ENCODE measurements at regions not wholly inside any gene's neighbourhood (a gene's known extent, or its start where the extent isn't known, plus 50 kb on each side); places are given as distances from the start of the nearest gene placed in this dataset.

DNA sequence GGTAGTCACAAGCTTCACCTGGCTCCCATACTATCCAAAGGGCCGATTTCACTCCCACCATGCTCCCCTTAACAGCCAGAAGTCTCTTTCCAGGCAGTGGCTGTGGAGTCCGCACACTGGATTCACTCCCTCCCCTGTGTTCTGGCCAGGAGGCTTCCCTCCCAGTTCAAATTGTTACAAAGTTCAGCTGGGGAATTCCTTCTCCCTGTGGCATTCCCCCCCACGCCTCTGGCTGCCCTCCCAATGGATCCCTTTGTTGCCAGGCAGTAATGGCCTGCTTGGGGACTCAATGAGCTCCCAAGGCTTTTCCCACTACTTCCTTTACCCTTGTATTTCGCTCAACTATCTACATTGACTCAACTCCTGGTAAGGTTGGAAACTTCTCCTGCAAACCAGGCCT lies 1921.4 kb upstream of the PCDH20 start (continued):
- TF ChIP-seq, protein P1, sequence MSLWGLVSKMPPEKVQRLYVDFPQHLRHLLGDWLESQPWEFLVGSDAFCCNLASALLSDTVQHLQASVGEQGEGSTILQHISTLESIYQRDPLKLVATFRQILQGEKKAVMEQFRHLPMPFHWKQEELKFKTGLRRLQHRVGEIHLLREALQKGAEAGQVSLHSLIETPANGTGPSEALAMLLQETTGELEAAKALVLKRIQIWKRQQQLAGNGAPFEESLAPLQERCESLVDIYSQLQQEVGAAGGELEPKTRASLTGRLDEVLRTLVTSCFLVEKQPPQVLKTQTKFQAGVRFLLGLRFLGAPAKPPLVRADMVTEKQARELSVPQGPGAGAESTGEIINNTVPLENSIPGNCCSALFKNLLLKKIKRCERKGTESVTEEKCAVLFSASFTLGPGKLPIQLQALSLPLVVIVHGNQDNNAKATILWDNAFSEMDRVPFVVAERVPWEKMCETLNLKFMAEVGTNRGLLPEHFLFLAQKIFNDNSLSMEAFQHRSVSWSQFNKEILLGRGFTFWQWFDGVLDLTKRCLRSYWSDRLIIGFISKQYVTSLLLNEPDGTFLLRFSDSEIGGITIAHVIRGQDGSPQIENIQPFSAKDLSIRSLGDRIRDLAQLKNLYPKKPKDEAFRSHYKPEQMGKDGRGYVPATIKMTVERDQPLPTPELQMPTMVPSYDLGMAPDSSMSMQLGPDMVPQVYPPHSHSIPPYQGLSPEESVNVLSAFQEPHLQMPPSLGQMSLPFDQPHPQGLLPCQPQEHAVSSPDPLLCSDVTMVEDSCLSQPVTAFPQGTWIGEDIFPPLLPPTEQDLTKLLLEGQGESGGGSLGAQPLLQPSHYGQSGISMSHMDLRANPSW (CRISPR knock-in tag; conservative IDR thresholded peaks at IDR 0.05; ENCODE audit: low read depth): no peak
- TF ChIP-seq ZNF232 (CRISPR knock-in tag; IDR thresholded peaks at IDR 0.05) (no peak), EMX1 (CRISPR knock-in tag; IDR thresholded peaks at IDR 0.05) (no peak), NR2C2 (CRISPR knock-in tag; IDR thresholded peaks at IDR 0.05) (no peak), SMAD3 (CRISPR knock-in tag; IDR thresholded peaks at IDR 0.05; ENCODE audit: borderline replicate concordance) (no peak), CREB1 (CRISPR knock-in tag; IDR thresholded peaks at IDR 0.05) (no peak), JAZF1 (CRISPR knock-in tag; IDR thresholded peaks at IDR 0.05) (no peak), TEAD1 (CRISPR knock-in tag; IDR thresholded peaks at IDR 0.05) (no peak), RORB (CRISPR knock-in tag; IDR thresholded peaks at IDR 0.05) (no peak), NFE2L1 (CRISPR knock-in tag; IDR thresholded peaks at IDR 0.05) (no peak), NR3C1 (CRISPR knock-in tag; conservative IDR thresholded peaks at IDR 0.05; ENCODE audit: low read depth) (no peak)
- TF ChIP-seq, protein P2, sequence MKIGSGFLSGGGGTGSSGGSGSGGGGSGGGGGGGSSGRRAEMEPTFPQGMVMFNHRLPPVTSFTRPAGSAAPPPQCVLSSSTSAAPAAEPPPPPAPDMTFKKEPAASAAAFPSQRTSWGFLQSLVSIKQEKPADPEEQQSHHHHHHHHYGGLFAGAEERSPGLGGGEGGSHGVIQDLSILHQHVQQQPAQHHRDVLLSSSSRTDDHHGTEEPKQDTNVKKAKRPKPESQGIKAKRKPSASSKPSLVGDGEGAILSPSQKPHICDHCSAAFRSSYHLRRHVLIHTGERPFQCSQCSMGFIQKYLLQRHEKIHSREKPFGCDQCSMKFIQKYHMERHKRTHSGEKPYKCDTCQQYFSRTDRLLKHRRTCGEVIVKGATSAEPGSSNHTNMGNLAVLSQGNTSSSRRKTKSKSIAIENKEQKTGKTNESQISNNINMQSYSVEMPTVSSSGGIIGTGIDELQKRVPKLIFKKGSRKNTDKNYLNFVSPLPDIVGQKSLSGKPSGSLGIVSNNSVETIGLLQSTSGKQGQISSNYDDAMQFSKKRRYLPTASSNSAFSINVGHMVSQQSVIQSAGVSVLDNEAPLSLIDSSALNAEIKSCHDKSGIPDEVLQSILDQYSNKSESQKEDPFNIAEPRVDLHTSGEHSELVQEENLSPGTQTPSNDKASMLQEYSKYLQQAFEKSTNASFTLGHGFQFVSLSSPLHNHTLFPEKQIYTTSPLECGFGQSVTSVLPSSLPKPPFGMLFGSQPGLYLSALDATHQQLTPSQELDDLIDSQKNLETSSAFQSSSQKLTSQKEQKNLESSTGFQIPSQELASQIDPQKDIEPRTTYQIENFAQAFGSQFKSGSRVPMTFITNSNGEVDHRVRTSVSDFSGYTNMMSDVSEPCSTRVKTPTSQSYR (CRISPR knock-in tag; IDR thresholded peaks at IDR 0.05): no peak
- TF ChIP-seq, protein P3, sequence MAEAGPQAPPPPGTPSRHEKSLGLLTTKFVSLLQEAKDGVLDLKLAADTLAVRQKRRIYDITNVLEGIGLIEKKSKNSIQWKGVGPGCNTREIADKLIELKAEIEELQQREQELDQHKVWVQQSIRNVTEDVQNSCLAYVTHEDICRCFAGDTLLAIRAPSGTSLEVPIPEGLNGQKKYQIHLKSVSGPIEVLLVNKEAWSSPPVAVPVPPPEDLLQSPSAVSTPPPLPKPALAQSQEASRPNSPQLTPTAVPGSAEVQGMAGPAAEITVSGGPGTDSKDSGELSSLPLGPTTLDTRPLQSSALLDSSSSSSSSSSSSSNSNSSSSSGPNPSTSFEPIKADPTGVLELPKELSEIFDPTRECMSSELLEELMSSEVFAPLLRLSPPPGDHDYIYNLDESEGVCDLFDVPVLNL (CRISPR knock-in tag; IDR thresholded peaks at IDR 0.05; ENCODE audit: borderline replicate concordance, low read depth): no peak
- TF ChIP-seq, protein P4, sequence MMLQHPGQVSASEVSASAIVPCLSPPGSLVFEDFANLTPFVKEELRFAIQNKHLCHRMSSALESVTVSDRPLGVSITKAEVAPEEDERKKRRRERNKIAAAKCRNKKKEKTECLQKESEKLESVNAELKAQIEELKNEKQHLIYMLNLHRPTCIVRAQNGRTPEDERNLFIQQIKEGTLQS (CRISPR knock-in tag; conservative IDR thresholded peaks at IDR 0.05): no peak
- TF ChIP-seq, protein P5, sequence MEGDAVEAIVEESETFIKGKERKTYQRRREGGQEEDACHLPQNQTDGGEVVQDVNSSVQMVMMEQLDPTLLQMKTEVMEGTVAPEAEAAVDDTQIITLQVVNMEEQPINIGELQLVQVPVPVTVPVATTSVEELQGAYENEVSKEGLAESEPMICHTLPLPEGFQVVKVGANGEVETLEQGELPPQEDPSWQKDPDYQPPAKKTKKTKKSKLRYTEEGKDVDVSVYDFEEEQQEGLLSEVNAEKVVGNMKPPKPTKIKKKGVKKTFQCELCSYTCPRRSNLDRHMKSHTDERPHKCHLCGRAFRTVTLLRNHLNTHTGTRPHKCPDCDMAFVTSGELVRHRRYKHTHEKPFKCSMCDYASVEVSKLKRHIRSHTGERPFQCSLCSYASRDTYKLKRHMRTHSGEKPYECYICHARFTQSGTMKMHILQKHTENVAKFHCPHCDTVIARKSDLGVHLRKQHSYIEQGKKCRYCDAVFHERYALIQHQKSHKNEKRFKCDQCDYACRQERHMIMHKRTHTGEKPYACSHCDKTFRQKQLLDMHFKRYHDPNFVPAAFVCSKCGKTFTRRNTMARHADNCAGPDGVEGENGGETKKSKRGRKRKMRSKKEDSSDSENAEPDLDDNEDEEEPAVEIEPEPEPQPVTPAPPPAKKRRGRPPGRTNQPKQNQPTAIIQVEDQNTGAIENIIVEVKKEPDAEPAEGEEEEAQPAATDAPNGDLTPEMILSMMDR (IDR thresholded peaks at IDR 0.05): no peak
- TF ChIP-seq, protein P6, sequence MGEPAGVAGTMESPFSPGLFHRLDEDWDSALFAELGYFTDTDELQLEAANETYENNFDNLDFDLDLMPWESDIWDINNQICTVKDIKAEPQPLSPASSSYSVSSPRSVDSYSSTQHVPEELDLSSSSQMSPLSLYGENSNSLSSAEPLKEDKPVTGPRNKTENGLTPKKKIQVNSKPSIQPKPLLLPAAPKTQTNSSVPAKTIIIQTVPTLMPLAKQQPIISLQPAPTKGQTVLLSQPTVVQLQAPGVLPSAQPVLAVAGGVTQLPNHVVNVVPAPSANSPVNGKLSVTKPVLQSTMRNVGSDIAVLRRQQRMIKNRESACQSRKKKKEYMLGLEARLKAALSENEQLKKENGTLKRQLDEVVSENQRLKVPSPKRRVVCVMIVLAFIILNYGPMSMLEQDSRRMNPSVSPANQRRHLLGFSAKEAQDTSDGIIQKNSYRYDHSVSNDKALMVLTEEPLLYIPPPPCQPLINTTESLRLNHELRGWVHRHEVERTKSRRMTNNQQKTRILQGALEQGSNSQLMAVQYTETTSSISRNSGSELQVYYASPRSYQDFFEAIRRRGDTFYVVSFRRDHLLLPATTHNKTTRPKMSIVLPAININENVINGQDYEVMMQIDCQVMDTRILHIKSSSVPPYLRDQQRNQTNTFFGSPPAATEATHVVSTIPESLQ (CRISPR knock-in tag; IDR thresholded peaks at IDR 0.05): no peak

DNA sequence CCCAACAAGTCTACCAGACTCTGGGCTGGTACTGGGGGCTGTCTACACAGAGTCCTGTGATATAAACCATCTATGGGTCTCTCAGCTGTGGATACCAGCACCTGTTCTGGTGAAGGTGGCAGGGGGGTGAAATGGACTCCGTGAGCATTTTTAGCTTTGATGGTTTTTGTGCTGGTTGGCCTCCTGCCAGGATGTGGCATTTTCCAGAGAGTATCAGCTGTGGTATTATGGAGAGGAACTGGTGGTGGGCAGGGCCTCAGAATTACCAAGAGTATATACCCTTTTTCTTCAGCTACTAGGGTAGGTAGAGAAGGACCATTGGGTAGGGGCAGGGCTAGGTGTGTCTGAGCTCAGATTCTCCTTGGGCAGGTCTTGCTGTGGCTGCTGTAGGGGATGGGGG lies 1920.9 kb upstream of the PCDH20 start:
- Mint-ChIP-seq H3K4me1 (no peaks in the 10 kb centered on the region), H3K36me3 (no peaks in the 10 kb centered on the region), H3K4me3 (no peak overlapping the region), H3K27me3 (ENCODE audit: low read depth) (no peaks in the 10 kb centered on the region), H3K9me3 (peaks cover 10% of the 10 kb centered on the region; the same call in 1 of the 2 replicates), H3K27ac (no peak overlapping the region)
- DNase-seq (ENCODE audit: low spot score) (no peak), ATAC-seq (no peak)
- CTCF ChIA-PET: no interaction called here
- POLR2A ChIA-PET: no interaction called here
- TF ChIP-seq ZNF396 (CRISPR knock-in tag; IDR thresholded peaks at IDR 0.05; ENCODE audit: borderline replicate concordance) (no peak), IRF2 (CRISPR knock-in tag; IDR thresholded peaks at IDR 0.05; ENCODE audit: borderline replicate concordance, low read depth) (no peak), ZNF263 (CRISPR knock-in tag; IDR thresholded peaks at IDR 0.05; ENCODE audit: low read depth) (no peak)
- TF ChIP-seq, protein P7, sequence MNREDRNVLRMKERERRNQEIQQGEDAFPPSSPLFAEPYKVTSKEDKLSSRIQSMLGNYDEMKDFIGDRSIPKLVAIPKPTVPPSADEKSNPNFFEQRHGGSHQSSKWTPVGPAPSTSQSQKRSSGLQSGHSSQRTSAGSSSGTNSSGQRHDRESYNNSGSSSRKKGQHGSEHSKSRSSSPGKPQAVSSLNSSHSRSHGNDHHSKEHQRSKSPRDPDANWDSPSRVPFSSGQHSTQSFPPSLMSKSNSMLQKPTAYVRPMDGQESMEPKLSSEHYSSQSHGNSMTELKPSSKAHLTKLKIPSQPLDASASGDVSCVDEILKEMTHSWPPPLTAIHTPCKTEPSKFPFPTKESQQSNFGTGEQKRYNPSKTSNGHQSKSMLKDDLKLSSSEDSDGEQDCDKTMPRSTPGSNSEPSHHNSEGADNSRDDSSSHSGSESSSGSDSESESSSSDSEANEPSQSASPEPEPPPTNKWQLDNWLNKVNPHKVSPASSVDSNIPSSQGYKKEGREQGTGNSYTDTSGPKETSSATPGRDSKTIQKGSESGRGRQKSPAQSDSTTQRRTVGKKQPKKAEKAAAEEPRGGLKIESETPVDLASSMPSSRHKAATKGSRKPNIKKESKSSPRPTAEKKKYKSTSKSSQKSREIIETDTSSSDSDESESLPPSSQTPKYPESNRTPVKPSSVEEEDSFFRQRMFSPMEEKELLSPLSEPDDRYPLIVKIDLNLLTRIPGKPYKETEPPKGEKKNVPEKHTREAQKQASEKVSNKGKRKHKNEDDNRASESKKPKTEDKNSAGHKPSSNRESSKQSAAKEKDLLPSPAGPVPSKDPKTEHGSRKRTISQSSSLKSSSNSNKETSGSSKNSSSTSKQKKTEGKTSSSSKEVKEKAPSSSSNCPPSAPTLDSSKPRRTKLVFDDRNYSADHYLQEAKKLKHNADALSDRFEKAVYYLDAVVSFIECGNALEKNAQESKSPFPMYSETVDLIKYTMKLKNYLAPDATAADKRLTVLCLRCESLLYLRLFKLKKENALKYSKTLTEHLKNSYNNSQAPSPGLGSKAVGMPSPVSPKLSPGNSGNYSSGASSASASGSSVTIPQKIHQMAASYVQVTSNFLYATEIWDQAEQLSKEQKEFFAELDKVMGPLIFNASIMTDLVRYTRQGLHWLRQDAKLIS (CRISPR knock-in tag; IDR thresholded peaks at IDR 0.05; ENCODE audit: borderline replicate concordance): no peak
- TF ChIP-seq, protein P1 (CRISPR knock-in tag; conservative IDR thresholded peaks at IDR 0.05; ENCODE audit: low read depth): no peak
